Osteocyte (in vitro differentiated cells): ENCODE measurements at regions not wholly inside any gene's neighbourhood (a gene's known extent, or its start where the extent isn't known, plus 50 kb on each side); places are given as distances from the start of the nearest gene placed in this dataset.
A peak's percentile ranks its signal among the peaks of the same experiment; 100 is the strongest.

Source experiments
- DNase-seq: peaks from one replicate; pipeline ENCODE4 v3.0.0; 2021; ENCODE audit warnings: mixed read lengths; ENCODE audit not compliant: unreplicated experiment; ENCODE audit errors: extremely low spot score
- H3K27ac Mint-ChIP-seq: one replicate; pipeline ENCODE4 v1.8.0; 2021; ENCODE audit warnings: mild to moderate bottlenecking, mixed read lengths; ENCODE audit not compliant: unreplicated experiment
- H3K27me3 Mint-ChIP-seq: one replicate; pipeline ENCODE4 v1.8.0; 2021; ENCODE audit warnings: mixed read lengths; ENCODE audit not compliant: unreplicated experiment
- H3K36me3 Mint-ChIP-seq: one replicate; pipeline ENCODE4 v1.8.0; 2021; ENCODE audit warnings: mixed read lengths; ENCODE audit not compliant: unreplicated experiment
- H3K4me1 Mint-ChIP-seq: one replicate; pipeline ENCODE4 v1.8.0; 2021; ENCODE audit warnings: mixed read lengths; ENCODE audit not compliant: unreplicated experiment
- H3K4me3 Mint-ChIP-seq: one replicate; pipeline ENCODE4 v1.8.0; 2021; ENCODE audit warnings: mild to moderate bottlenecking, moderate library complexity, mixed read lengths; ENCODE audit not compliant: unreplicated experiment
- H3K9me3 Mint-ChIP-seq: one replicate; pipeline ENCODE4 v1.8.0; 2021; ENCODE audit warnings: mixed read lengths; ENCODE audit not compliant: unreplicated experiment
- CTCF ChIP-seq: fragments of 200-600 bp; sonication (generic); IDR thresholded peaks from 2 replicates; pipeline ENCODE4 v1.5.0; 2021; ENCODE audit warnings: antibody characterized with exemption, mild to moderate bottlenecking, moderate library complexity

- Mint-ChIP-seq H3K9me3 (peaks cover 20% of the 10 kb centered on the region), H3K4me1 (no peaks in the 10 kb centered on the region), H3K27me3 (peaks cover 2% of the 10 kb centered on the region), H3K4me3 (no peak overlapping the region), H3K27ac (no peak overlapping the region), H3K36me3 (no peaks in the 10 kb centered on the region)
- TF ChIP-seq CTCF, result no peak
- no peak for DNase-seq
These were observed 118.2 kb downstream of the BRD1 start for GRCh38 chr22:49709464-49709863.

- TF ChIP-seq CTCF, result no peak
- no peak overlapping the region for H3K27ac Mint-ChIP-seq
- H3K4me1 Mint-ChIP-seq, result no peaks in the 10 kb centered on the region
- no peak for DNase-seq
- H3K9me3 Mint-ChIP-seq, result peaks cover 19% of the 10 kb centered on the region
- no peaks in the 10 kb centered on the region for H3K27me3 Mint-ChIP-seq
- H3K36me3 Mint-ChIP-seq, result no peaks in the 10 kb centered on the region
- H3K4me3 Mint-ChIP-seq, result no peak overlapping the region
These were observed 121.7 kb downstream of the BRD1 start for GRCh38 chr22:49705972-49706352.

- Mint-ChIP-seq H3K27ac (no peak overlapping the region), H3K36me3 (no peaks in the 10 kb centered on the region), H3K9me3 (peaks cover 17% of the 10 kb centered on the region), H3K27me3 (no peaks in the 10 kb centered on the region), H3K4me3 (no peak overlapping the region), H3K4me1 (no peaks in the 10 kb centered on the region)
- DNase-seq, result no peak
- no peak for TF ChIP-seq CTCF
These were observed 122.3 kb downstream of the BRD1 start for GRCh38 chr22:49705216-49705971.

- no peaks in the 10 kb centered on the region for H3K36me3 Mint-ChIP-seq
- H3K4me1 Mint-ChIP-seq, result no peaks in the 10 kb centered on the region
- no peaks in the 10 kb centered on the region for H3K27me3 Mint-ChIP-seq
- no peak overlapping the region for H3K27ac Mint-ChIP-seq
- TF ChIP-seq CTCF, result no peak
- H3K9me3 Mint-ChIP-seq, result peaks cover 12% of the 10 kb centered on the region
- no peak overlapping the region for H3K4me3 Mint-ChIP-seq
- DNase-seq, result peak; percentile 79
These were observed 123.1 kb downstream of the BRD1 start for GRCh38 chr22:49704345-49705215.

- TF ChIP-seq CTCF, result no peak
- no peaks in the 10 kb centered on the region for H3K36me3 Mint-ChIP-seq
- no peaks in the 10 kb centered on the region for H3K27me3 Mint-ChIP-seq
- peaks cover 10% of the 10 kb centered on the region for H3K9me3 Mint-ChIP-seq
- no peak overlapping the region for H3K4me3 Mint-ChIP-seq
- no peaks in the 10 kb centered on the region for H3K4me1 Mint-ChIP-seq
- DNase-seq, result no peak
- no peak overlapping the region for H3K27ac Mint-ChIP-seq
These were observed 123.7 kb downstream of the BRD1 start for GRCh38 chr22:49703990-49704344.
